ENCODE measurements at regions not wholly inside any gene's neighbourhood (a gene's known extent, or its start where the extent isn't known, plus 50 kb on each side); places are given as distances from the start of the nearest gene placed in this dataset.

DNA sequence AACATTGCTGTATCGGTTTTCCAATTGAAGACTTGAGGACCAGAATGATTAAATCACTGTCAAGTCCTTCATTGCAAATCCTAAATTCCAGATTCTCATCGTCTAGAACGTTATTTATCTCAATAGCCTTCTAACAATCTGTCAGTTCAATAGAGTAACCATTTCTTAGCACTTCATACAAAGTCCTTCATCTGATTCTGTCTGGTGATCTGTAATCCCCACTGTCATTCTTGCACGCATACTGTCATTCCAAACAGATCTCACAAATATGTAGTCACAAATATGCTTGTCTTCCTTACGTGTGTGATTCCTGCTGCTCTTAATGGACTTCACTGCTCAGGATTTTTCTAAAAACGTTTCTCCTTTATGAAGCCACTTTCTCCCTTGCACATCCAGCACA lies 1197.5 kb downstream of the EFNB2 start:
- no peak for DNase-seq (ENCODE audit: low read depth in 2 of 2)
- H3K4me3 ChIP-seq (replicated peaks in 1 of 2; ENCODE audit: low read depth in 2 of 2, low read length in 2 of 2), result no peak overlapping the region
- TF ChIP-seq, protein P1, sequence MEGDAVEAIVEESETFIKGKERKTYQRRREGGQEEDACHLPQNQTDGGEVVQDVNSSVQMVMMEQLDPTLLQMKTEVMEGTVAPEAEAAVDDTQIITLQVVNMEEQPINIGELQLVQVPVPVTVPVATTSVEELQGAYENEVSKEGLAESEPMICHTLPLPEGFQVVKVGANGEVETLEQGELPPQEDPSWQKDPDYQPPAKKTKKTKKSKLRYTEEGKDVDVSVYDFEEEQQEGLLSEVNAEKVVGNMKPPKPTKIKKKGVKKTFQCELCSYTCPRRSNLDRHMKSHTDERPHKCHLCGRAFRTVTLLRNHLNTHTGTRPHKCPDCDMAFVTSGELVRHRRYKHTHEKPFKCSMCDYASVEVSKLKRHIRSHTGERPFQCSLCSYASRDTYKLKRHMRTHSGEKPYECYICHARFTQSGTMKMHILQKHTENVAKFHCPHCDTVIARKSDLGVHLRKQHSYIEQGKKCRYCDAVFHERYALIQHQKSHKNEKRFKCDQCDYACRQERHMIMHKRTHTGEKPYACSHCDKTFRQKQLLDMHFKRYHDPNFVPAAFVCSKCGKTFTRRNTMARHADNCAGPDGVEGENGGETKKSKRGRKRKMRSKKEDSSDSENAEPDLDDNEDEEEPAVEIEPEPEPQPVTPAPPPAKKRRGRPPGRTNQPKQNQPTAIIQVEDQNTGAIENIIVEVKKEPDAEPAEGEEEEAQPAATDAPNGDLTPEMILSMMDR (IDR thresholded peaks at IDR 0.05; ENCODE audit: low read depth, low read length), result no peak

DNA sequence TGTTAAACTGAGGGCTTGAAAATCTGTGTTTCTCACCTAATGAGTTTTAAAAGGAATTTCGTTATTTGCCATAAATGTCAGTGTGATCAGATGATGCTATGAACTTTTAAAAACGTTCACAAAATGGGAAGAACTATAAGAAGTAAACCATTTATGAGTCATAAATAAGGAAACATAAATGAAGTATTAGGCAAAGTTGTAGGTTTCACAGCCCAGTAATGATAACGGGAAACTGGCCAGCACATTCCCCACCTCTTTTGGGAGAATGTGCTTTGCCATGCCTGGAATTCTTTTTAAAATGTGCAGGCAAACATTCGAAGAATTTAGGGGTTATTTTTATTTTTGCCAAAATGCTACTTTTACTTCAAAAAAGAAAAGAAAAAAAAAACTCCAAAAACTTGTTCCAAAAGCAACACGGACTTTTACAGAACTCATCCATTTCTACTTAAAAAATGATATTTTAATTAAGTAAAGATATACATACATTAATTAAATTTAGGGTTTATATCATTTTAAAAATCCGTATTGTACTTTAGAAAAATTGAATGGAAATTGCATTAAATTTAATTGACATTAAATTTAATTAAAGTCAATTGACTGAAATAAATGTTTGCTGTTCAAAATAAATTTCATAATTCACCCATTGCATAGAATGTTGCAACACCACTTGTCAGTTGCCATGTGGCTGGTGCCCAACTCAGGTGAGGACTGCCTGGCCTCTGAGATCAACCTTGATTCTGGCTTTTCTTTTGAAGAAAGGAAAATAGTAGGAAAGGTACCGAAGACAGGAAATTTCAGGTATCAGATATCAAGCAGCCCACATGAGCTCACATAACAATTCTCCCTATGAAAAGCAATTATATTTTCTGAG lies 1198.5 kb downstream of the EFNB2 start:
- TF ChIP-seq, protein P1 (IDR thresholded peaks at IDR 0.05; ENCODE audit: low read depth, low read length), result no peak
- peak; percentile 35 to 37 for DNase-seq (ENCODE audit: low read depth in 2 of 2)
- no peak overlapping the region for H3K4me3 ChIP-seq (replicated peaks in 1 of 2; ENCODE audit: low read depth in 2 of 2, low read length in 2 of 2)

DNA sequence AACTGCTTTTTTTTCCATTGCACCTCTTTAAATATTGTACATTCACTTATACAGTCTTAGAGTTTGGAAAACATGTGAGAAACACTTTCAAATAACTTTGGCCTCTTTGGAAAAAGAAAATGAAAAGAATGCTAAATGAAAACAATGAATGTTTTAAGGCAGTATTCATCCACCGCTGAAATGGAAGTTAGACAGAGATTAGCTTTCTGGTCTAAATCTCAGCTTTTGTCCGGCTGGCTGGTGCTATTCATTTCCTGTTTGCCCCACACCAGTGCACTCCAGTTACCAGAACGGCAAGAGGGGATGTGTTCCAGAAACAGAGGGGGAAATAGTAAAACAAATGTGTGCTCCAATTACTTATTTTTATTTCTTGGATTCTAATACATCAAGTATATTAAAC lies 1201.3 kb downstream of the EFNB2 start:
- TF ChIP-seq, protein P1 (IDR thresholded peaks at IDR 0.05; ENCODE audit: low read depth, low read length), result no peak
- DNase-seq (ENCODE audit: low read depth in 2 of 2), result peak; percentile 41 to 69
- H3K4me3 ChIP-seq (replicated peaks in 1 of 2; ENCODE audit: low read depth in 2 of 2, low read length in 2 of 2), result no peak overlapping the region

DNA sequence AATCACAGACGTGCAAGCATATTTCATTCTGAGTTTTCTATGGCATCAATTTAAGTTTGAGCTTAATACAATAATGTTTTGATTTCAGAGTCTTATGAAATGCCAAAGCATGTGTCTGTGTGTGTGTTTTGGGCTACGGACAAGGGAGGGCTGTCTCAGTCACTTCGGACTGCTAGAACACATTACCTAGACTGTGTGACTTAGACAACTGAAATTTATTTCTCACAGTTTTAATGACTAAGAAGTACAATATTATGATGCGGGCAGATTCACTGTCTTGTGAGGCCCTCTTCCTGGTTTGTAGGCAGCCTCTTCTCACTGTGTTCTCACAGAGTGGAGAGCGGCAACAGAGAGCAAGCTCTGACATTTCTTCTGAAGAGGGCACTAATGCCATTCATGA lies 1202.0 kb downstream of the EFNB2 start:
- DNase-seq (ENCODE audit: low read depth in 2 of 2), result peak in 1 of 2 donors; percentile 76
- TF ChIP-seq, protein P1 (IDR thresholded peaks at IDR 0.05; ENCODE audit: low read depth, low read length), result no peak
- no peak overlapping the region for H3K4me3 ChIP-seq (replicated peaks in 1 of 2; ENCODE audit: low read depth in 2 of 2, low read length in 2 of 2)

DNA sequence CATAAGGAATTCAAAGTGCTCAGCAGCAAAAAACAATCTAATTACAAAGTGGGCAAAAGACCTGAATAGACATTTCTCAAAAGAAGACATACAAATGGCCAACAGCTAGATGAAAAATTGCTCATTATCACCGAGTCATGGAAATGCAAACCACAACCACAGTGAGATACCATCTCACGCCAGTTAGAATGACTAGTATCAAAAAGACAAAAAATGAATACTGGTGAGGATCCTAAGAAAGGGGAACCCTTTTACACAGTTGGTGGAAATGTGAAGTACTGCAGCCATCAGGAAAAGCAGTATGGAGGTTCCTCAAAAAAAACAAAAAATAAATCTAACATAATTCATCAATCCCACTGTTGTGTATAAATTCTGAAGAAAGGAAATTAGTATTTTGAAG lies 1206.1 kb downstream of the EFNB2 start:
- TF ChIP-seq, protein P1 (IDR thresholded peaks at IDR 0.05; ENCODE audit: low read depth, low read length), result no peak
- no peak for DNase-seq (ENCODE audit: low read depth in 2 of 2)
- H3K4me3 ChIP-seq (replicated peaks in 1 of 2; ENCODE audit: low read depth in 2 of 2, low read length in 2 of 2), result no peak overlapping the region

DNA sequence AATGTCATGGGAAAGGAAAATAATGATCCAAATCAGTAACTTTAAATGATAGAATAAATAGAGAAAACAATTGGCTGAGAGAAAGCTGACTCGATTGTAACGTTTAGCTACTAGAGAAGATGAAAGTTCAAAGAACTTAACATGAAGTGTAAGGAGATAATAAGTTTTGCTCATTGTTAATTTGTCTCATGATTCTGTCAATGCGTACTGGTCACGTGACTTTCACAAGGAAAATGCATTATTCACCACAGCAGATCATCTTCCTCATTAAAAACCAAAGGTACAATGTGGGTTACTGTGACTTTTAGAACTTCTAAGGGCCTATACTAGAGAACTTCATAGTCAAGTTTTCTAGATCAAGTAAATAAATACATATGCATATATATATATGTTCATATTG lies 1207.2 kb downstream of the EFNB2 start:
- DNase-seq (ENCODE audit: low read depth in 2 of 2), result no peak
- H3K4me3 ChIP-seq (replicated peaks in 1 of 2; ENCODE audit: low read depth in 2 of 2, low read length in 2 of 2), result no peak overlapping the region
- TF ChIP-seq, protein P1 (IDR thresholded peaks at IDR 0.05; ENCODE audit: low read depth, low read length), result no peak
